Heart right ventricle (tissue), 16 donors: ENCODE measurements at regions not wholly inside any gene's neighbourhood (a gene's known extent, or its start where the extent isn't known, plus 50 kb on each side); places are given as distances from the start of the nearest gene placed in this dataset.
"Not testable (repeated sequence)": the region's sequence is repeated elsewhere in the genome, so short reads cannot be mapped to it uniquely, and the experiment has no call there.

Source experiments
- ATAC-seq, 8 donors: fragments of 200-7000 bp; cut with Tn5 transposase; one replicate each; pipeline ENCODE4 v1.9.1; 2020; ENCODE audit warnings: mild to moderate bottlenecking in 8 of 8, moderate library complexity in 8 of 8, moderate number of reproducible peaks in 1 of 8
- DNase-seq, 2 donors: peaks; one replicate each; pipeline ENCODE4 v3.0.0-alpha.2; 2020
- H3K27ac ChIP-seq, 10 donors: fragments of 200-600 bp; sonication (generic) in 2 of 10; one replicate each; pipeline versions ENCODE4 v1.5.0 to v1.8.0; 2020 to 2022; ENCODE audit warnings: mild to moderate bottlenecking in 3 of 10
- H3K27me3 ChIP-seq, 7 donors: fragments of 200-600 bp; one replicate each; pipeline ENCODE4 v1.8.0; 2021 to 2022; ENCODE audit warnings: mild to moderate bottlenecking in 2 of 7
- H3K36me3 ChIP-seq, 9 donors: fragments of 200-600 bp; sonication (generic) in 1 of 9; one replicate each; pipeline versions ENCODE4 v1.5.0 to v1.8.0; 2020 to 2022; ENCODE audit warnings: mild to moderate bottlenecking in 2 of 9
- H3K4me1 ChIP-seq, 9 donors: fragments of 200-600 bp; sonication (generic) in 1 of 9; one replicate each; pipeline versions ENCODE4 v1.5.0 to v1.8.0; 2020 to 2022; ENCODE audit warnings: mild to moderate bottlenecking in 4 of 9
- H3K4me3 ChIP-seq, 10 donors: fragments of 200-600 bp; sonication (generic) in 2 of 10; one replicate each; pipeline versions ENCODE4 v1.5.0 to v1.8.0; 2020 to 2022; ENCODE audit warnings: mild to moderate bottlenecking in 7 of 10, moderate library complexity in 2 of 10
- H3K9me3 ChIP-seq, 11 donors: fragments of 200-600 bp in 10 of 11; sonication (generic) in 2 of 11; one replicate each; pipeline versions ENCODE4 v1.5.0 to v1.8.0; 2013 to 2022; ENCODE audit warnings: mild to moderate bottlenecking in 2 of 11, control low read depth in 1 of 11, moderate library complexity in 1 of 11
- CTCF ChIP-seq, 9 donors: fragments of 200-600 bp; sonication (generic) in 2 of 9; IDR thresholded peaks; one replicate each; pipeline versions ENCODE4 v1.5.0 to v1.8.0; 2021 to 2022; ENCODE audit warnings: antibody characterized with exemption in 9 of 9, mild to moderate bottlenecking in 5 of 9, moderate library complexity in 1 of 9
- WGBS, 2 donors: extraction: QIAGEN DNeasy Blood & Tissue Kit; methylation state at CpG; one replicate each; pipeline ENCODE4 v1.1.7; 2013; ENCODE audit warnings: inconsistent platforms in 1 of 2; 5-methylcytosine and 5-hydroxymethylcytosine counted together
- intact Hi-C, 10 donors: fragments of 100-400 bp; cut with DNase I; formaldehyde crosslinking; loops; one replicate each; pipeline versions ENCODE4 v1.11.1 to v1.14.2; 2022
- donor health status: Arrhythmogenic right ventricular cardiomyopathy.
- donor health status: ischemic (EF 13 %, LVEDD 7.1; RV severe dilation, severe dysfunction).
- donor health status: healthy with polysubstance abuse.
- donor health status: DM: no; HTN: yes; CAD: no.
- donor health status: DM: no; HTN: no; CAD: no.
- donor health status: ischemic (EF 25% LVEDD 6.9; RV normal size, moderate dysfunction).
- donor health status: ischemic (EF 25% LVEDD 5.7; RV mildly dilated, moderate dysfunction).
- donor health status: healthy.
- donor health status: DM: yes; HTN: yes; CAD: no.
- donor health status: Ischemic cardiomyopathy.
- donor health status: ischemic (EF 35%, LVEDD 5.7; RV mildly dilated, moderate dysfunction).
- donor health status: nonischemic (EF 11% LVEDD 7.7; RV severe dilation, severe dysfunction).
- donor health status: DM: yes; HTN: yes; CAD: no.
- donor health status: PGD.
- donor health status: ischemic (EF 29% LVEDD 5.4; RV normal size, mild dysfunction).
- donor health status: nonischemic (EF 23%, LVEDD 6.1; RV moderate dilation, normal function).

GRCh38 chr7:96826089-96826488, 116.4 kb upstream of the SEM1 start:
- WGBS, 2 donors, result 62 to 67% methylated on average over 1 of the region's 1 CpG
- Histone ChIP-seq H3K4me3 (no peak overlapping the region), H3K9me3 (peaks cover 0 to 2% (median 0%) of the 10 kb centered on the region in 11 donors), H3K27ac (no peak overlapping the region), H3K36me3 (no peaks in the 10 kb centered on the region), H3K27me3 (peaks cover 0 to 8% (median 0%) of the 10 kb centered on the region in 7 donors), H3K4me1 (no peaks in the 10 kb centered on the region)
- intact Hi-C loops, result no loop called here
- DNase-seq (no peak), ATAC-seq (no peak)
- TF ChIP-seq CTCF (IDR thresholded peaks at IDR 0.05), result no peak

GRCh38 chr7:96827701-96828100, 118.1 kb upstream of the SEM1 start:
- H3K9me3 ChIP-seq, result no peaks in the 10 kb centered on the region
- 68 to 71% methylated on average over 6 of the region's 6 CpGs for WGBS, 2 donors
- no peak overlapping the region for H3K27ac ChIP-seq
- DNase-seq (no peak), ATAC-seq (no peak)
- no peaks in the 10 kb centered on the region for H3K4me1 ChIP-seq
- intact Hi-C loops, result no loop called here
- no peak overlapping the region for H3K4me3 ChIP-seq
- no peak for TF ChIP-seq CTCF (IDR thresholded peaks at IDR 0.05)
- peaks cover 0 to 6% (median 0%) of the 10 kb centered on the region in 7 donors for H3K27me3 ChIP-seq
- no peaks in the 10 kb centered on the region for H3K36me3 ChIP-seq

GRCh38 chr7:96829121-96829520, 119.5 kb upstream of the SEM1 start:
- DNase-seq, H3K4me3 ChIP-seq, ATAC-seq, H3K36me3 ChIP-seq, H3K27me3 ChIP-seq, H3K9me3 ChIP-seq, H3K4me1 ChIP-seq, H3K27ac ChIP-seq, intact Hi-C loops: not testable (repeated sequence)
- 87 to 95% methylated on average over 4 of the region's 4 CpGs for WGBS, 2 donors

GRCh38 chr7:96831446-96831845, 121.8 kb upstream of the SEM1 start:
- Histone ChIP-seq H3K4me1 (no peaks in the 10 kb centered on the region), H3K36me3 (no peaks in the 10 kb centered on the region), H3K27ac (no peak overlapping the region), H3K9me3 (no peaks in the 10 kb centered on the region), H3K4me3 (no peak overlapping the region), H3K27me3 (peaks cover 0 to 6% (median 0%) of the 10 kb centered on the region in 7 donors)
- DNase-seq (no peak), ATAC-seq (no peak)
- 72 to 79% methylated on average over 2 of the region's 2 CpGs for WGBS, 2 donors
- intact Hi-C loops, result no loop called here
- TF ChIP-seq CTCF (IDR thresholded peaks at IDR 0.05), result no peak

- Histone ChIP-seq H3K27ac (no peak overlapping the region), H3K4me1 (peaks cover 0 to 5% (median 0%) of the 10 kb centered on the region in 9 donors), H3K9me3 (no peaks in the 10 kb centered on the region), H3K27me3 (peaks cover 0 to 6% (median 0%) of the 10 kb centered on the region in 7 donors), H3K36me3 (no peaks in the 10 kb centered on the region), H3K4me3 (no peak overlapping the region)
- ATAC-seq (no peak), DNase-seq (no peak)
- TF ChIP-seq CTCF (IDR thresholded peaks at IDR 0.05), result no peak
- 85 to 87% methylated on average over 1 of the region's 1 CpG for WGBS, 2 donors
- intact Hi-C loops, result no loop called here
These were observed 122.5 kb upstream of the SEM1 start for GRCh38 chr7:96832092-96832662.
